GM11168 (cell line): ENCODE measurements at regions not wholly inside any gene's neighbourhood (a gene's known extent, or its start where the extent isn't known, plus 50 kb on each side); places are given as distances from the start of the nearest gene placed in this dataset.
"Not testable (repeated sequence)": the region's sequence is repeated elsewhere in the genome, so short reads cannot be mapped to it uniquely, and the experiment has no call there.

Experiments used
- in situ Hi-C: fragments of 300-500 bp; cut with MboI; formaldehyde crosslinking; loops from one replicate; pipeline ENCODE4 v1.12.0; 2022; ENCODE audit warnings: low sequenced_read_pairs; ENCODE audit not compliant: unreplicated experiment

DNA sequence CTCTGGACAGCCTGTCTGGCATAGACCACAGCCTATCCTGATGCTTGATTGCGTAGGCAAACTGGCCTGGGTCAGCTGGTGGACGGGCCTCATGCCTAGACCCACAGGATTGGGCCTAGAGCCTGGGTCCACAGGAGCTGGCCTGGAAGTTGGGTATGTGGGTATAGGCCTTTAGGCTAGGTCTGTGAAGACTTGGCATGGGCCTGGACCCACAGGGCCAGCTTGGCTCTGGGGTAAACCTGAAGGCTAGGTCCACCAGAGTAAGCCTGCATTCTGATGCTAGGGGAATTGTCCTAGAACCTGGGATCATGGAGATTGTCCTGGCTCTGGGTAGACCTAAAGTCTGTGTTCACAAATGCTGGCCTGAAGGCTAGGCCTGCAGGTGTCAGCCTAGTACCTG, 1293.7 kb downstream of the CNTNAP5 start:
- in situ Hi-C loops = no loop called here

DNA sequence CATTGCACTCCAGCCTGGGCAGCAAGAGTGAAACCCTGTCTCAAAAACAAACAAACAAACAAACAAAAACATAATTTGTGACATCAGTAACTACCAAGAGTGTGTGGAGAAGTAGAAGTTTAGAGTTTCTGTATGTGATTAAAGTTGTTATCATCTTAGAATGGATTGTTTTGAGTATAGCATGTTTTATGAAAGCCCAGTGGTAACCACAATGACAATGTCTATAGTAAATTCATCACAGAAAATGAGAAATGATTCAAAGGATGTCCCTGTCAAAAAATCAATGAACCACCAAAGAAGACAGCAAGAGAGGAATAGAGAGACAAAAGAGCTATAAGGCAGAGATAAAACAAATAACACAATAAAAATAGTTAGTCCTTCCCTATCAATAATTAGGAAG, 1299.2 kb downstream of the CNTNAP5 start:
- in situ Hi-C loops = no loop called here

DNA sequence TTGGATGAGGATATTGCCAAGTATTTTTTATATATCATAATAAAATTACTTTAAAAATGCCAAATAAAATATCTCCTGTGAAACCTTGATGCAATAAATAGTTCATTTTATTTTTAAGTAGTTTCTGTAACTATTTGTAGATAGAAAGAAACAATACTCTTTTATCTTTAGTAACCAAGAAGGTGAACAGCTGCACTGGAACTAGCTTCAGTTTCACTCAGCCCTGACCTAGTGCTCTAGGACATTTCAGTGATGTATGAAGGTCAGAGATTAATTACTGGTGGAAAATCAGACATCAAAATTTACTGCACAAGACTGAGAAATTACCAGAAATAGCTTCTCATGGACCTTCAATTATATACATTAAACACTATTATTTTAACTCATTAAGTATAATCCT, 1305.0 kb downstream of the CNTNAP5 start:
- in situ Hi-C loops = no loop called here

DNA sequence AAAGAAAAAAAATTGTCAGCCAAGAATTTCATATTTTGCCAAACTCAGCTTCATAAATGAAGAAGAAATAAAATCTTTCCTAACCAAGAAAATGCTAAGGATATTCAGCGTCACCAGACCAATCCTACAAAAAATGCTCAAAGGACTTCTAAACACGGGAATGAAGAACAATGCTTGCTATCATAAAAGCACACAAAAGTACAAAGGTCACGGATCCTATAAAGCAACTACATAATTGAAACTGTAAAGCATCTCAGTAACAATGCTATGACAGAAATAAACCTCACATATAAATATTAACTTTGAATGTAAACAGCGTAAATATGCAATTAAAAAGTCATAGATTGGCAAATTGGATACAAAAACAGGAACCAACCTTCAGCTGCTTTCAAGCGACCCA, 1314.6 kb upstream of the GYPC start:
- in situ Hi-C loops = no loop called here

DNA sequence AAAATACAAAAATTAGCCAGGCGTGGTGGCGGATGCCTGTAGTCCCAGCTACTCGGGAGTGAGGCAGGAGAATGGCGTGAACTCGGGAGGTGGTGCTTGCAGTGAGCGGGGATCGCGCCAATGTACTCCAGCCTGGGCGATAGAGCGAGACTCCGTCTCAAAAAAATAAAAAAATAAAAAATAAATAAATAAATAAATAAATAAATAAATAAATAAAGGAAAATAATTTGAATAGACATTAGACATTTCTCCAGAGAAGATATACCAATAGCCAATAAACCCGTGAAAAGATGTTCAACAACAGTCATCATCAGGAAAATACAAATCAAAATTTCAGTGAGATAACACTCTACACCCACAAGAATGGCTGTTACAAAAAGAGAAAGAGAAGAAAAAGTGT, 1302.4 kb upstream of the GYPC start:
- in situ Hi-C loops = not testable (repeated sequence)

DNA sequence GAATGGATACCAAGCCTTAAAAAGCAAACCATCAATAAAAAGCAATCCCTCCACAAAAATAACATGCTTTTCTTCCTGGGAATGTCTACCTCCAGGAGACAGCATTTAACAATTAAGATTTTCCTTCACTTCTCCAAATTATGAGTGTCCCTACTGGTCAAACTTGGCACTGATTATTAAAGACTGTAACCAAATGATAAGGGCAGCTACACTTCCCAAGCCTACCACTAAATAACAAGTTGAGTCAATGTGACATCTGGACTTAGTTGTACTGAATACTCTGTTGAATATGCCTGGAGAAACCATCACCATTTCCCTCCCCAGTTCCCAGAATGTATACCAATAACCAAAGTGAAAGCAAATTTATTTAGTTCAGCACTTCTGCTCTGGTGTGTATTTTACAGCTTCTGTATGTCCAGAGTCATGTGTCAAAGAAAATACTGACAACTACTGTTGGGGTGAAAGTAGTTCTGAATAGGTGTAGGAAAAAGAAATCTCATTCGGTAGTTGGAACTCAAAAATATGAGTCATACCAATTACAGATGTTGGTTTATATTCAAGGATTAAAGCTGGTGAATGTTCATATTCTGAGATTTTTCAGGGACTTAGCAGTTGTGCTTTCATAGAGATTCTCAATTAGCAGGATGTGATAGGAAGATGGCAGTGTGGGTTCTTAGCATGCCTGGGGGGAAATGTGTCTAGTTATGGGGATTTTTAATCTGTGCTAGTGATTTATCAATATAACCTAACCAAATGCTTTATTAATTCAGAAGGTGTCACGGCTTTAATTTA, 1291.6 kb upstream of the GYPC start:
- in situ Hi-C loops = no loop called here

DNA sequence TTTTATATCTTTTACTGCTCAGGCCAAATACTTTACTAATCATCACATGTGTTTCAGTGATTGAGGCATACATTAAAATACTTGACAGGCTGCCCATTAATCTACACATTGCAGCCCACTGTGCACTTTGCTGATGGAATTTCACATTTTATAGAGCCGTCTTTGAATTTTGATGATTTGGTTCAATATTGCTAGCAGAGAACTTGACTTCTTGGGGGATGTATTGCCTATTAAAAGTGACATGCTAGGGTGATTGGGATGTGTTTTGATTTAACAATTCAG, 1291.0 kb upstream of the GYPC start:
- in situ Hi-C loops = no loop called here

DNA sequence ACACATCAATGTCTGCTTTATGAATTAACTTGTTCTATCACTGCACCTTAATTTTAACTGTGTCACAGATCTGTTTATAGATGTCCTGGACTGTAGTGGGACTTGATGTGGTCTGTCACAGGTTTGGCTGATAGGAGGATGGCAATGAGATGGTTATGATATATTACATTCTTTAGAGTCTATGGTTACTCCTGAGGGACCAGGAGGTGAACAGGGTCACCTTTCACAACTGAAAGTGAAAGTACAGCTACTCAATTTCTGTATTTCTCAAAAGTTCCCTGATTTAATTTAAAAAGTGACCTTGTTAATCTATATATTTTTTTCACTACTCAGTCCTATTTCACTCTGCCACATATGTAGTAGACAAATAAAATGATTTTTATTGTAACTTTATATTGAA, 1284.1 kb upstream of the GYPC start:
- in situ Hi-C loops = no loop called here

DNA sequence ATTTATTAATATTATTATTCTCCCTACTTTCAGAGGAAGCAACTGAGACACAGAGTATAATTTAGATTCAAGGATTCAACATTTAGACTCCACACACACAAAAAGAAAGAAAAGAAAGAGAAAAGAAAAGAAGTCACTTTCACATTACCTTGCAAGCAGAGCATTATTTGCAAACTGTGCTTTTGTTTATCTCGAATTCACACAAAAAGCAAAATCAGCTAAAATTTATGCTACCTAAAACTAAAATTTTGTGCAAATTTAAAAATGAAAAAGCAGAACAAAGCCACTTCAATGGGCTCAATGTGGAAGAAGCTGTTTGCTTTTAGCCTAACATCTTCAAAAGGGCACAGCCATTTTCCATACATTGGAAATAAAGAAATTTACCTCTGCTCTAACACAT, 1282.7 kb upstream of the GYPC start:
- in situ Hi-C loops = no loop called here

DNA sequence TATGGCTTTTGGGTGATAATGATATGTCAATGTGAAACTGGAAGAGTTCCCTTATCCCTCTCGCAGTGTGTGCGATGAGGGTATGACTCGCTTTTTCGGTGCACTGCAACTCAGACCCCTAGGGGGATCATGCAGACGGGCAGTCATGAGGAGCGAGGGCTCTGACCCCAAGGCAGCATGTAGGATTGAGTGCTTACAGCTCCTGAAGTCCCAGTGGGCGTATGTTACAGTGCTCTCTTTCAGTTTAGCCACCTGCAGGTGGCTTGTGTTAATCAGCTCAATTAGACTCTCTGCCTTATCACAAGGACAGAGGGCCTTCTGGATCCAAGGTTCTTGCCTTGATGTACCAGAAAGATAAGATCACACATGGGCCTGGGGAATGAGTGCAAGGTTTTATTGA, 1269.9 kb upstream of the GYPC start:
- in situ Hi-C loops = no loop called here

DNA sequence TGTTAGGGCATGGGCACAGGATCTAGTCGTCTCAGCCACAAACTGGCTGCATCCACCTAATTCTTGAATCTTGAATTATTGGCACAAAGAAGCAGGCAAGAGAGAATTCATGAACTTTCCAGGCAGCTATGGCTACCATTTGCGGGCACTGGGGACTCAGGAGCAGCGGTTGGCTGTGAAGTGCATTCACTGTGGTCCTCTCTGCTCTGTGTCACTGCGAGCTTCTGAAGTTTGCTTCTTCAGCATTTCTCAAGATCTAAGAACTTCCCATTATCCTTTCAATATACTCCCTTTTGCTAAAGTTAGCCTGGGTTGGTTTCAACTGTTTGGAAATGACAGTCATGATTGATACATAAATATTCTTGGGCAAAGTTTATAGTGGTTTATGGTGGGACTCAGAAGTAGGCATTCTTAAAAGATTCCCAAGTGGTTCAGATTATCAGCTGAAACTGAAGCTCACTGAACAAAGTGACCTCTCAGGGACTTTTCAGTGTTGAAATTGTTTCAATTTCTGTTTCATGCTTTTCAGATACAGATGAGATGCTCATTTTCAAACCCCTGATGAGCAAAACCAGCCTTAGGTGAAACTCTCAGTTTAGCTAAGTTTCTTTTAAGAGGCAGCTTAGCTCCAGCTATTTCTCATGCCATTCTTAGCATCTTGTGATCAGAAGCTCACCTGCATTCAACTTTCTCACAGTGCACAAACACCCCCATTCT, 1258.3 kb upstream of the GYPC start:
- in situ Hi-C loops = no loop called here

DNA sequence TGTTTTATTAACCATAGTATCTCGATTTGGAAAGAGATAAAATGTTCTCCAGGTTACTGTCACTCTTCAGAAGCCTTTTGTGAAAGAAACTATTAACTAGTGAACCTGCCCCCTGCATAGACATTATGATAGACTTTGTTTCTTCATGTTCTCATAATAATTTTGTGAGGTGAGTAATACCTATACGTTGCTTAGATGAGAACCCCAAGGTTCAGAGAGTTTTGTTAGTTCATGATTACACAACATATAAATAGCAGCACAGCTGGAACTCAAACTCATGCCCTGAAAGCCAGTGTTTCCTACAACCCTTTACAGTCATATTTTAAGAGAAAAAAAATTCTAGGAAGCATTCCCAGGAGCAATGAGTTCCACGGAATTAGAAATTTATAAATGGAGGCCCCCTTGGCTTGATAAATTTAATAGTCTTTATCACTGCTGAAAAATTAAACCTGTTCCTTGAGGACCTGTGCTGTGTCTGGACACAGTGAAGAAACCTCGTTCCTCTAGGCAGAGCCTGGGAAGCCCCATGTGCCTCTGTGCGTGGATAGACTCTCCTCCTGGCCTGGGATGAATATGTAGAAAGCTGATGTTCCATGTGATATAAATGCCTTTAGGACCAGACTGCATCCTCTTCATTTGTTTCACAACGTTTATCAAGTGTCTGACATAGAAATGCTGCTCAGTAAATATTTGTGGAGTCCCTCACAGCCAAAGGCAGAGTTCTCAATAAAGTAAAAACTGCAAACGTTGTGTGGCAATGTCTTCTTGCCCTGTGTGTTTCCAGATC, 1257.0 kb upstream of the GYPC start:
- in situ Hi-C loops = no loop called here

DNA sequence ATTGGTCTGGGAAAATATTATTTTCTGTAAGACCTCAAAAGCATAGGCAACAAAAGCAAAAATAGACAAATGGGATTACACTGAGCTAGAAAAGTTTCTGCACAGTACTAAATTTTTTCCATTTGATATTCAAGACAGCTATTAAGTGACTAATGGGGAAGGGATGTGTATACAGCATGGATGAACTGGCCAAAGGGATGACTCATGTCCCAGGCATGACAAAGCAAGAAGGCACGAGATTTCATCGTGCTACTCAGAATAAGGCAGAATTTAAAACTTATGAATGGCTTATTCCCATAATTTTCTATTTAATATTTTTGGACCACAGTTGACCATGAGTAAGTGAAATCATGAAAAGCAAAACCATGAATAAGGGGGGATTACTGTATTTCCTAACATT, 1250.1 kb upstream of the GYPC start:
- in situ Hi-C loops = no loop called here

DNA sequence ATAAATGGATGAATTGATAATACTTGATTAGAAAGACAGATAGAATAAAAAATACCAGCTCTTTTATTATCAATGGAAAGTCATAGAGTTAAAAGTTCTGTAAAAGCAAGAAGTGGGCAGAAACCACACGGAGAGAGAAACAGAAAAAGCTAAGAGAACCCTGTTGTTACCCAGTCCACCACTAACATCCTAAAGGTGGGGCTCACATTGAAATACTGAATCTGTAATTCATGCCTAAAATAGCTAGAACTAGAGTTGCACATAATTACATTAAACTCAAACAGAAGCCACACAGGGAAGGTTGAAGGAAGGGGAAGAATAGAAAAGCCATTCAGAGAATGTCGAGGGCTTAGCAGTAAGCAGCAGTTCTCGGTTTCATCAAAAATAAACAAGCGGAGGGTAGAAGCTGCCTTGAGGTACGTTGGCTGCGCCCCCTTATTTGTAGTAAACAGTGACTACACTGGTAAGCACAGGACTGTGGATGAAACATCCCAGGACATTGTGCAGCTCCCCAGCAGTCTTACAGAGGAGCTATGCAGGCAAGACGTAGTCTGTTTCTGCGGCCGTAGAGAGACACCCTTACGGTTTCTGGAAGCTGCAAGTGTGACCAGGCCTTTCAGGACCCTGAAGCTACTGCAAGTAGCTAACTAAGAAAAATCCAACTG, 1247.0 kb upstream of the GYPC start:
- in situ Hi-C loops = no loop called here

DNA sequence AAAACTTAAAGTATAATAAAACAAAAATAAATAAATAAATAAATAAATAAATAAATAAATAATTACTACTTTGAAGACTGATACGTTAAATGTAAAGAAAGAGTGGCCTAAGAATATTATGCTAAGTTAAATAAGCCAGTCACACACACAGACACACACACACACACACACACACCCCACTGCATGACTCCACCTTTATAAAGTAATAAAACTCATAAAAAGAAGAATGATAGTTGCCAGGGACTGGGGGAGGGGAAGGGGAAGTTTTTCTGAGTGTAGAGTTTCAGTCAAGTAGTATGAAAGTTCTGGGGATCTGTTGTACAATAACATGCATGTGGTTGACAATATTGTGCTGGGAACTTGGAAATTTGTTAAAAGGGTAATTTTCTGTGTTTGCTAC, 1237.5 kb upstream of the GYPC start:
- in situ Hi-C loops = no loop called here

DNA sequence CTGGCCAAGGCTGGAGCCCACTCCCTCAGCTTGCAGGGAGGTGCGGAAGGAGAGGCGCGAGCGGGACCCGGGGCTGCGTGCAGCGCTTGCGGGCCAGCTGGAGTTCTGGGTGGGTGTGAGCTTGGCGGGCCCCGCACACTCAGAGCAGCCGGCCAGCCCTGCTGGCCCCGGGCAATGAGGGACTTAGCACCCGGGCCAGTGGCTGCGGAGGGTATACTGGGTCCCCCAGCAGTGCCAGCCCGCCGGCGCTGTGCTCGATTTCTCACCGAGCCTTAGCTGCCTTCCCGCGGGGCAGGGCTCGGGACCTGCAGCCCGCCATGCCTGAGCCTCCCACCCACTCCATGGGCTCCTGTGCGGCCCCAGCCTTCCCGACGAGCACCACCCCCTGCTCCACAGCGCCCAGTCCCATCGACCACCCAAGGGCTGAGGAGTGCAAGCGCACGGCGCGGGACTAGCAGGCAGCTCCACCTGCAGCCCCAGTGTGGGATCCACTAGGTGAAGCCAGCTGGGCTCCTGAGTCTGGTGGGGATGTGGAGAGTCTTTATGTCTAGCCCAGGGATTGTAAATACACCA, 1233.7 kb upstream of the GYPC start:
- in situ Hi-C loops = not testable (repeated sequence)

DNA sequence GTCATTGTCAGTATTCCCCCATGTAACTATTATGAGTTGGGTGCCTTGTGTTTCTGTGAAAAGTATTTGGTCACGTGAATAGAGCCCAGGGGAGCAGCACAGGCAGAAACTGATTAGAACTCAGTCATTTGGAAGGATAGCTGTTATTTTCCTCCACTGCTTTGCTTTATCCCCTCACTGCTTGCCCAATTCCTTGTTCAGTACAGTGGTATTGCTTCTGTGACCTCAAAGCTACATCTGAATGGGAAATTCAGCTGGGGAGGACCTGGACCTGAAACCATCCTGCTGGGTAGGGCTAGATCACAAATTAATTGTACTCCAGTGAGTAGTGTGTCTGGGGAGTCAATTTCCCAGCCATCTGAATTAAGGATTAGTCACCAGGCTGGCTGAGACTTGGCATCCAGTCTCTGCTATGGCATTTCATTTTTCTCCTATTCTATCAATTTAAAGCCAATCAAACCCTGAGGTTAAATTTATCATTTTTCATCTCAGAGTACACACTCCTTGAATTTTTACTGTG, 1231.6 kb upstream of the GYPC start:
- in situ Hi-C loops = no loop called here

DNA sequence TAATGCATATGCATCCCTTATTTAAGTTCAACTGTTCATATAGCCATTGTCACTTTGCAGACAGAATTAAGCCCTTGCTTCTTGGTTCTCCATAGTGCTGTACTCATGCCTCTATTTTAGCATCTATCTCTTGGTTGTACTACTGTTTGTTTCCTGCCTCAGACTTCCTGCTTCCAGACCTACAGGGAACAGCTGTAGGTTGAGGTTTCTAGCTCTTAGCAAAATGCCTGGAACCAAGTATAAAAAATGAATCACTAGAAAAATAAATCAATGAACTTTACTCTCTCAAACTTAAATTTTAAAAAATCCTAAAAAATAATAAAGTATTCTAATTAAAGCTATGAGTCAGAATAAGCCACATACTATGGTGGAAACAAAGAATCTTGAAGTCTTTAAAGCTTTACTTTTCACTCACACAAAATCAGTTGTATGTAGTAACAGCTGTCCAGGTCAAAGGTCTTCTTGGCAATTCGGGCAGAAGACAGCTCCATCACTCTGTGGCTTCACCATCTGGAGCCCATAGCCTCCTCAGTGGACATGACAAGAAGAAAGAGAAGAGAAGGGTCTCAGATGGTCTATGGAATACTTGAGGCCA, 1228.1 kb upstream of the GYPC start:
- in situ Hi-C loops = no loop called here

DNA sequence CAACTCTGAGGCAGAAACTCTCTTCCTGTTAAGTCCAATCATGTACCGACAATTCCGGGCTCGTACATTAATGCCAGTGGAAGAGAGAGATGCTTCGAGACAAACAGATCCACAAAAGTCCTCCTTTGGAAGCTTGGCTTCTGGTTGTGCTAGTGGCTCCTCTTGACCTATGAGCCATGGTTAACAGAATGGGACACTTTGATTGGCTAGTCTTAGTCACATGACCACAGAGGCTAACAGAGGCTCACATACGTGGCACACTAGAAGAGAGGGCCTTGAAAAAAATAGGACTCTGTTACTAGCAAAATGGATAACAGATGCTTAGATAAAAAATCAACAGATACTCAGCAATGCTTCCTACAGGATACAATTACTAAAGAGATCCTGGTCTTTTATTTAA, 1211.9 kb upstream of the GYPC start:
- in situ Hi-C loops = no loop called here

DNA sequence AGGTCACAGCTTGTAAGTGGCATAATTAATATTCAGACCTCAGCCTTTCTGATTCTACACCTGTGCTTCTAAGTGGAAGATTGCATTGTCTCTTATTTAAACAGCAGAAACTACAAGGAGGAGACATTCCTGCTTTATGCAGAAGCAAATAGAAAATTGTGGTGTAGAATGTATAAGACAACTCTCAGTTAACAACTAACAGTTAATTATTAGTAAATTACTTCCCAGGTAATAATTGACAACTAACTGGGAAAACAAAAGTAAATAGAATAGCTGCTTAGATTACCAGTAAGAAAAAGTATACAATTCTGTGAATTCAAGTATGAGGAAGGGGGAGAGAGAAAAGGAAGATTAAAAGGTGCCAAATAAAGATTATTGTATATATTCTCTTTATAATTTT, 1210.5 kb upstream of the GYPC start:
- in situ Hi-C loops = no loop called here
